RWPE2 (cell line): ENCODE measurements at regions not wholly inside any gene's neighbourhood (a gene's known extent, or its start where the extent isn't known, plus 50 kb on each side); places are given as distances from the start of the nearest gene placed in this dataset.

Experiments used
- ATAC-seq: fragments of 200-7000 bp; cut with Tn5 transposase; 3 replicates; pipeline ENCODE4 v1.9.1; 2021; ENCODE audit warnings: low read depth
- DNase-seq: peaks from one replicate; pipeline ENCODE4 v3.0.0-alpha.2; 2020; ENCODE audit warnings: low spot score
- H3K27ac ChIP-seq: fragments of 450-650 bp; 2 replicates; pipeline ENCODE4 v1.5.1; 2017; ENCODE audit warnings: mild to moderate bottlenecking; ENCODE audit not compliant: poor library complexity, severe bottlenecking
- H3K27me3 ChIP-seq: fragments of 250-450 bp; sonication (Bioruptor Pico); 2 replicates; pipeline ENCODE4 v1.5.1; 2021; ENCODE audit warnings: mild to moderate bottlenecking, moderate library complexity; ENCODE audit not compliant: insufficient read depth, poor library complexity, severe bottlenecking
- H3K36me3 ChIP-seq: fragments of 250-450 bp; sonication (Bioruptor Pico); 2 replicates; pipeline ENCODE4 v1.5.1; 2020; ENCODE audit warnings: low read depth, mild to moderate bottlenecking, moderate library complexity
- H3K4me1 ChIP-seq: fragments of 250-450 bp; sonication (Bioruptor Pico); 2 replicates; pipeline ENCODE4 v1.5.1; 2021; ENCODE audit warnings: mild to moderate bottlenecking, moderate library complexity; ENCODE audit not compliant: insufficient read depth, poor library complexity, severe bottlenecking
- H3K4me3 ChIP-seq: fragments of 250-450 bp; sonication (Bioruptor Pico); 2 replicates; pipeline ENCODE4 v1.5.1; 2021; ENCODE audit warnings: mild to moderate bottlenecking, moderate library complexity; ENCODE audit not compliant: severe bottlenecking
- H3K9me3 ChIP-seq: fragments of 250-450 bp; sonication (Bioruptor Pico); 2 replicates; pipeline ENCODE4 v1.5.1; 2021; ENCODE audit warnings: mild to moderate bottlenecking, moderate library complexity; ENCODE audit not compliant: severe bottlenecking
- CTCF ChIP-seq: fragments of 450-650 bp; IDR thresholded peaks from one replicate; pipeline ENCODE4 v1.5.1; 2017; ENCODE audit warnings: mild to moderate bottlenecking, moderate library complexity; ENCODE audit not compliant: poor library complexity, severe bottlenecking

GRCh38 chr4:59060895-59061294 lies 1950.7 kb upstream of the IGFBP7 start:
- peaks cover 3% of the 10 kb centered on the region for H3K27me3 ChIP-seq
- no peak for TF ChIP-seq CTCF
- H3K9me3 ChIP-seq, result no peaks in the 10 kb centered on the region
- H3K36me3 ChIP-seq, result no peaks in the 10 kb centered on the region
- no peak overlapping the region for H3K27ac ChIP-seq
- no peak for DNase-seq
- H3K4me3 ChIP-seq, result no peak overlapping the region
- peaks cover 4% of the 10 kb centered on the region for H3K4me1 ChIP-seq
- ATAC-seq, result no peak

GRCh38 chr4:59063015-59063720 lies 1953.0 kb upstream of the IGFBP7 start:
- Histone ChIP-seq H3K4me3 (no peak overlapping the region), H3K27me3 (peaks cover 3% of the 10 kb centered on the region), H3K27ac (no peak overlapping the region), H3K4me1 (peaks cover under 1% of the 10 kb centered on the region), H3K9me3 (no peaks in the 10 kb centered on the region), H3K36me3 (no peaks in the 10 kb centered on the region)
- ATAC-seq (no peak), DNase-seq (no peak)
- TF ChIP-seq CTCF, result no peak

GRCh38 chr4:59068722-59069418 lies 1958.7 kb upstream of the IGFBP7 start:
- Histone ChIP-seq H3K4me1 (no peaks in the 10 kb centered on the region), H3K9me3 (no peaks in the 10 kb centered on the region), H3K27me3 (peaks cover 3% of the 10 kb centered on the region), H3K4me3 (no peak overlapping the region), H3K36me3 (no peaks in the 10 kb centered on the region), H3K27ac (no peak overlapping the region)
- no peak for TF ChIP-seq CTCF
- no peak for DNase-seq
- ATAC-seq, result no peak

- H3K4me1 ChIP-seq, result no peaks in the 10 kb centered on the region
- TF ChIP-seq CTCF, result no peak
- no peaks in the 10 kb centered on the region for H3K9me3 ChIP-seq
- no peak for DNase-seq
- no peak for ATAC-seq
- H3K27ac ChIP-seq, result no peak overlapping the region
- peaks cover 4% of the 10 kb centered on the region for H3K27me3 ChIP-seq
- no peak overlapping the region for H3K4me3 ChIP-seq
- H3K36me3 ChIP-seq, result no peaks in the 10 kb centered on the region
Measured at GRCh38 chr4:59086410-59086809, 1976.2 kb upstream of the IGFBP7 start.
